Ramos (cell line): ENCODE measurements at regions not wholly inside any gene's neighbourhood (a gene's known extent, or its start where the extent isn't known, plus 50 kb on each side); places are given as distances from the start of the nearest gene placed in this dataset.

ENCODE experiments used
- in situ Hi-C: fragments of 300-500 bp; cut with MboI; formaldehyde crosslinking; loops from one replicate; pipeline ENCODE4 v1.14.3; 2022; ENCODE audit warnings: low sequenced_read_pairs; ENCODE audit not compliant: unreplicated experiment

DNA sequence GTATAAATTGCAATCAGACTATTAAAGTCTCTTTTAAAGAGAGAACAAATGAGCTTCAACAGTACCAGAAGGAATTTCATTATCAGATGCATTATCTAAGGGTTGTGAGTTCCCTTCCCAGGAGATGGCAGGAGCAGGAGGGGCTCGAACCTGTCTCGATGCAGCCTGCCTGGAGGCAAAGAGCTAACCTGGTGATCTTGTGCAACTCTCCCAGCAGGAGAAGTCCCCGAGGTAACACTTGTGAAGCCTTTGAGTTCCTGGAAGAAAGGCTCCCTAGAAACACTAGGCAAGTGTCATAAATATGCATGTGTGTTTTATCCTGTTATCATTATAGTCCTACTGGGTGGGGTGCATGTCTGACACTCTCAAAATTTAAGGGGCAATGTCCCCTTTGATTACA is 232.2 kb upstream of the ARID1B start:
- in situ Hi-C loops: loop anchor here (25.0 kb wide), 1 partner anchor 1208 kb away; no protein-coding TSS in a partner anchor

- in situ Hi-C loops: loop anchor here (25.0 kb wide), 1 partner anchor 1207 kb away; no protein-coding TSS in a partner anchor
Observed at GRCh38 chr6:156544046-156544445, 233.1 kb upstream of the ARID1B start.

- in situ Hi-C loops: loop anchor here (25.0 kb wide), 1 partner anchor 1206 kb away; no protein-coding TSS in a partner anchor
Observed at GRCh38 chr6:156543431-156543830, 233.7 kb upstream of the ARID1B start.

DNA sequence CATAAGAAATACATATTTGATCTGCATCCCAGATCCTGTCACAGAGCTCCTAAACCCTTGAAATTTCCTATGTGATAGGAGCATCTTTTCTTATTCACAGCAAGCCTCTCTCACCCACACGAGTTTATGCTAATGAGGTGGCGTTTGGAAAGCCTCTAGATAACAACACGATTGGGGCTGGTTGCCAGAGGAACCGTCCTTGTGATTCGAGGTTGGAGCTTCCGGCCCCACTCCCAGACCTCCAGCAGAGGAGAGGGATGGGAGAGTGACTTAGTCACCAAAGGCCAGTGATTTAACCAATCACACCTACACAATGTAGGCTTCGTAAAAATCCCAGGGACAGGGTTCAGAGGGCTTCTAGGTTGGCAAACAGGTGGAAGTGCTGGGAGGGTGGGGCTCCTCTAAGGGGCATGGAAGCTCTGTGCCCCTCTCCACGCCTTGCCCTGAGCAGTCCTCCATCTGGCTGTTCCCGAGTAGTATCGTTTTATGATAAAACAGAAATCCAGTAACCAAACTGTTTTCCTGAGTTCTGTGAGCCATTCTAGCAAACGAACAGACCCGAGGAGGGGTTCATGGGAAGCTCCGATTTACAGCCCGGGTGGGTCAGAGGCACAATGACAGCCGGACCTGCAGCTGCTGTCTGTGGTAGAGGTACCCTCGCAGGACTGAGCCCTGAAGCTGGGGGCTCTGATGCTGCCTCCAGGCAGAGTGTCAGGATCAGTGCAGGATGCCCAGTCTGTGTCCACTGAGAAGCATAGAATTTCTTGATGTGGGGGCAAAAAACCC is 238.1 kb upstream of the ARID1B start:
- in situ Hi-C loops: loop anchor here (25.0 kb wide), 1 partner anchor 1202 kb away; no protein-coding TSS in a partner anchor

DNA sequence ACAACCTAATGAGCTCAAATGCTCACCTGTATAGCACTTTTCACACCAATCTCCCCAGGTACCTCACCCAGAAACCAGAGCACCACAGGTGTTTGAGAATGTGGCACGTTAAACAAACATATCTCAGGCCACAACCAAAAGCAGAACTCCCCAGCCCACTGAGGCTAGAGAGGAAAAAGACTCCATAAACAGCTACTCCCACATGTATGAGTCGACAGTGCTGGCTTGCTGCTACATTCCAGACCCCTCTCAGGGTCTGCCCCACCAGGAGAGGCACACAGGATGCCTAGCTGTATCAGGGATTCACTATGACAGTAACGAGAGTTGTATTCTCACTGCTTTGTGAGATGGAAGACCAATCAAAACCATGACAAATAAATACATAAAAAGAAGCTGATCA is 242.6 kb upstream of the ARID1B start:
- in situ Hi-C loops: loop anchor here (25.0 kb wide), 1 partner anchor 1197 kb away; no protein-coding TSS in a partner anchor

DNA sequence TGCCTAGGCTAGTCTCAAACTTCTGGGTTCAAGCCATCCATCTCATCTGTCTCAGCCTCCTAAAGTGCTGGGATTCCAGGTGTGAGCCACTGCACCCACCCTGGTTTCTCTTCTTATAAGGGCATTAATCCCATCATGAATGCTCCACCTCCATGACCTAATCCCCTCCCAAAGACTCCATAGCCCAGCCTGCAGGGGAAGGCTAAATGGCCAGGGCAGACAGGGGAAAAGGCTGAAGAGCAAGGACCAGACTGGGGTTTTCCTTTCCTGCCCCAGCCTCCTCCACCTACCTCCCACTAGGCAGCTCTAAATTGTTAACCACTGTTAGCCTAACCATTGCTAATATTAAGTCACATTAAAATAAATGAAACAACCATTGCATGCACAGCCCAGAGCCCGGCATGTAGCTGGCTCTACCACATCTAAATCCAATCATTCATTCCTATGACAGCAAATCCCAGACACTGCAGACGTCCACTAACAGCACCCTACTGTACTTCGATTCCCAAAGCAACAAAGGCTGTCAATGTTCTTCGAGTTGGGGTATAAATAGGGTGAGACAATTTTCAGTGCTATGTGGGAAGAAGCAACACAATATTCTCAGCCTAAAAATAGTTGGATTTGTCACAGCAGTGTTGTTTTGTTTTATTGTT is 243.2 kb upstream of the ARID1B start:
- in situ Hi-C loops: loop anchor here (25.0 kb wide), 1 partner anchor 1197 kb away; no protein-coding TSS in a partner anchor

DNA sequence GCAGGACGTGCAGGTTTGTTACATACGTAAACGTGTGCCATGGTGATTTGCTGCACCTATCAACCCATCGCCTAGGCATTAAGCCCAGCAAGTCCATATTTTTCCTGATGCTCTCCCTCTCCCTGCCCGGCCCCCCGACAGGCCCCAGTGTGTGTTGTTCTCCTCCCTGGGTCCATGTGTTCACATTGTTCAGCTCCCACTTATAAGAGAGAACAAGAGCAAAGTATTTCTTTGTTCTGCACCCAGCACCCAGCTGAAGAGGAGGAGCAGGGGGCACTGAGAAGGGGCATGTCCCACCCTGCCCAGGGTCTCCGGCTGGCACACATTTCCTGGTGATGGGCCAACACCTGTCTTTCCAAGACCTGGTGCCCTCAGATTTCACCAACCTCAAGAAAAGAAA is 251.1 kb upstream of the ARID1B start:
- in situ Hi-C loops: loop anchor here (25.0 kb wide), 1 partner anchor 1189 kb away; no protein-coding TSS in a partner anchor

DNA sequence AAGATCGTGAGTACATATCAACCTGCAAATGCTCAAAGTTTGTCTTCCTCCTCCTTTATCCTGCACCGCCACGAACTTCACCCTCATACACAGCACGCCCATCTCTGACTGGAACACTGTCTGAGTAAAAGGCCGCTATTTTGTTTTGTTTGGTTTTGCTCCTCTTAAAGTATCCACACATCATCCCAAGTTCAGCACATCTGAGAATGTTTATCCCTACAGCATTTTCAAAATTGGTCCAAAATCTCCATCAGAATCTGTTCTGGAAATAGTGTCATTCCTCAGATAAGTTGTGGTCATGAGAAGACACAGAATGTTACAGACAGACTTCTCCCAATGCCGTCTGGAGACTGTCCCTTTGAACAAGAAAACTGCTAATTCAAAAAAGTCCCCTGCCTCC is 251.6 kb upstream of the ARID1B start:
- in situ Hi-C loops: loop anchor here (25.0 kb wide), 1 partner anchor 1188 kb away; no protein-coding TSS in a partner anchor

- in situ Hi-C loops: no loop called here
Observed at GRCh38 chr6:156519940-156520339, 257.2 kb upstream of the ARID1B start.

- in situ Hi-C loops: no loop called here
Observed at GRCh38 chr6:156517088-156517487, 260.1 kb upstream of the ARID1B start.

GRCh38 chr6:156515242-156515641 is 261.9 kb upstream of the ARID1B start:
- in situ Hi-C loops: no loop called here

GRCh38 chr6:156513504-156513903 is 263.7 kb upstream of the ARID1B start:
- in situ Hi-C loops: no loop called here

GRCh38 chr6:156511570-156511969 is 265.6 kb upstream of the ARID1B start:
- in situ Hi-C loops: no loop called here

GRCh38 chr6:156511051-156511450 is 266.1 kb upstream of the ARID1B start:
- in situ Hi-C loops: no loop called here

GRCh38 chr6:156510242-156510641 is 266.9 kb upstream of the ARID1B start:
- in situ Hi-C loops: no loop called here

DNA sequence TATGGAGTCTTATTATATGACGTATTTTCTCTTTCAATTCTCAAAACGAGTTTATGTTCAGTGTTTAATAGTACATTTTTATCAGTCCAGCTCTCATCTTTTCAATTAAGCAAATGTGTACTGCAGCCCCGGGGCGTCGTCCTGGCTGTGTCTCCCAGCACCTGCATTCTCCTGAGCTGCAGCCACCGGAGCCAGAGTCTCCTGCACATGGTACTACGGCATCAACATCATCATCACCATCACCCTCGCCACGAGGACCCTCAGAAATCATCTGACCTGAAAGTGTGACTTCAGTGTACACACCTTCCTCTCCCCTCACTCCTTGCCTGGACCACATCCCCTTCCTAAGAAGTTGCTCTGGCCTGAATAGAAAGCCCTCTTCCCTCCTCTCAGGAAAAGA is 267.7 kb upstream of the ARID1B start:
- in situ Hi-C loops: no loop called here

DNA sequence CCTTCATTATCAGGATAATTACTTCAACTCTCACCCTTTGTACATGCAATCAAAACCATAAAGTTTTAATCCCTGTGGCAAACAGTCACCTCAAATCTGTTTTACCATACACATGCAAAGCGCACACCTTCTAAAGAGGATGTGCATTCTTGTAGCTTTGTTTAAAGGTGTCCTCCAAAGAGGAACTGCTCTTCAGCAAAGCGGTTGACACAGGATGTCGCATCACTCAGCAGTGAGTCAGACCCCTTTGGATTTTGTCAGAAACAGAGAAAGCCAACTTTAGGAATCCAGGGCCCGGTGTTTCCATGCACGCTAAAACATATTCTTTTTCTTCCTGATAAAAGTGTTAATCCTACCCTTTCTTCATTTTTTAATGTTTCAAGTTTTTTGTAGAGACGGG is 268.3 kb upstream of the ARID1B start:
- in situ Hi-C loops: no loop called here

GRCh38 chr6:156508126-156508525 is 269.1 kb upstream of the ARID1B start:
- in situ Hi-C loops: no loop called here

DNA sequence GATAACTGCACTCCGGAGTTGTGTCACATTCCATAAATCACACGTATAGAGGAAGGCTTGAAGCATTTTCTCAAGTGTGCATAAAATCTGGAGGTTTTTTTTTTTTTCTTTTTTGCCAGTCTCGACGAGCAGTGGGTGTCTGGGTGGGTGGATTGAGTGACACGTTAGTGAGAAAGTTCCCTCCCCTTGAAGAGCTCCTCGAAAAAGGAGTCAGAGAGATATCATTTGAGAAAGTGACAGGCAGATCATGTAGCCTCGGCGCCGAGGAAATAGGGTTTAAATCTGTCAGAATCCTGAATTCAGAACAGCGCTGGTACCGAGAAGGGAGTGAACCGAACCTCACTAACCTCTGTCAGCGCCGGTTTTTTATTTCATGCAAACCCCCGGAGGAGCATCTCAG is 269.5 kb upstream of the ARID1B start:
- in situ Hi-C loops: no loop called here

GRCh38 chr6:156507106-156507505 is 270.1 kb upstream of the ARID1B start:
- in situ Hi-C loops: no loop called here

GRCh38 chr6:156502969-156503504 is 274.1 kb upstream of the ARID1B start:
- in situ Hi-C loops: no loop called here
